Esophagus squamous epithelium (tissue), 4 donors: ENCODE measurements at regions not wholly inside any gene's neighbourhood (a gene's known extent, or its start where the extent isn't known, plus 50 kb on each side); places are given as distances from the start of the nearest gene placed in this dataset.

Experiments used
- CTCF ChIP-seq, 6 experiments: fragments of 450-650 bp in 4 of 6; fragments of 200-600 bp in 2 of 6; sonication (generic) in 2 of 6; IDR thresholded peaks; one replicate each; pipeline ENCODE4 v1.5.1; 2016 to 2019; ENCODE audit warnings: antibody characterized with exemption in 6 of 6, mild to moderate bottlenecking in 4 of 6, moderate library complexity in 4 of 6
- POLR2A ChIP-seq, 4 donors: fragments of 450-650 bp; IDR thresholded peaks; one replicate each; pipeline ENCODE4 v1.6.1; 2017; ENCODE audit warnings: antibody characterized with exemption in 4 of 4, mild to moderate bottlenecking in 4 of 4, moderate library complexity in 3 of 4

GRCh38 chr12:116482179-116482578 lies 77.0 kb upstream of the MAP1LC3B2 start:
- no peak for TF ChIP-seq POLR2A (IDR thresholded peaks at IDR 0.05)
- TF ChIP-seq CTCF (IDR thresholded peaks at IDR 0.05): no peak
